Vagina (tissue), 2 donors: ENCODE measurements at regions not wholly inside any gene's neighbourhood (a gene's known extent, or its start where the extent isn't known, plus 50 kb on each side); places are given as distances from the start of the nearest gene placed in this dataset.

Experiments
- CTCF ChIP-seq, 3 experiments: fragments of 450-650 bp in 2 of 3; fragments of 200-600 bp in 1 of 3; sonication (generic) in 1 of 3; IDR thresholded peaks; one replicate each; pipeline ENCODE4 v1.5.1; 2017 to 2019; ENCODE audit warnings: antibody characterized with exemption in 3 of 3, mild to moderate bottlenecking in 2 of 3, moderate library complexity in 2 of 3
- POLR2A ChIP-seq, 2 donors: fragments of 450-650 bp; IDR thresholded peaks; one replicate each; pipeline ENCODE4 v1.6.1; 2017; ENCODE audit warnings: antibody characterized with exemption in 2 of 2, mild to moderate bottlenecking in 2 of 2, moderate library complexity in 2 of 2

GRCh38 chr5:136736021-136736420, 370.7 kb upstream of the TRPC7 start:
- TF ChIP-seq CTCF (IDR thresholded peaks at IDR 0.05) (no peak), POLR2A (IDR thresholded peaks at IDR 0.05) (no peak)
